Pons (tissue), 1 donor: ENCODE measurements at regions not wholly inside any gene's neighbourhood (a gene's known extent, or its start where the extent isn't known, plus 50 kb on each side); places are given as distances from the start of the nearest gene placed in this dataset.

Experiments used
- DNase-seq: peaks from one replicate; pipeline ENCODE4 v3.0.0-alpha.2; 2016; ENCODE audit warnings: low spot score

- no peak for DNase-seq
Observed at GRCh38 chr7:84546403-84546802, 351.8 kb upstream of the SEMA3A start.

DNA sequence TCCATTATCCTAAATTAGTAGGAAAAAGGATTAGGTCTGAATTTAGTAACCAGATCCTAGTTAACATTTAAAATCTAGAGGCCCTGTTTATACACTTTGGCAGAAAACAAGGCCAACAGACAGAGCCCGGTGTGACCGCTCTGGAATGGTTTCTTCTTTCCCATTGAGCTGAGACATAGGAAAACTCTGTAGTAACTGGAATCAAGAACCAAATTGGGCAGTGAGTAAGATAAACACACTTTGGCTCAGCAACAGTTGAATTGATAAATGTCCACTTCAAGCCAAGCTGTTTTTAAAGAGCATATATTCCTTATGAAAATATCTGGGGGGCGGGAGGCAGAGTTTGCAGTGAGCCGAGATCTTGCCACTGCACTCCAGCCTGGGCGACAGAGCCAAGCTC, 343.7 kb upstream of the SEMA3A start:
- no peak for DNase-seq

- DNase-seq = no peak
Observed at GRCh38 chr7:84536271-84536870, 341.8 kb upstream of the SEMA3A start.

GRCh38 chr7:84535580-84536270, 341.1 kb upstream of the SEMA3A start:
- DNase-seq = no peak

- no peak for DNase-seq
Observed at GRCh38 chr7:84533182-84533581, 338.6 kb upstream of the SEMA3A start.

DNA sequence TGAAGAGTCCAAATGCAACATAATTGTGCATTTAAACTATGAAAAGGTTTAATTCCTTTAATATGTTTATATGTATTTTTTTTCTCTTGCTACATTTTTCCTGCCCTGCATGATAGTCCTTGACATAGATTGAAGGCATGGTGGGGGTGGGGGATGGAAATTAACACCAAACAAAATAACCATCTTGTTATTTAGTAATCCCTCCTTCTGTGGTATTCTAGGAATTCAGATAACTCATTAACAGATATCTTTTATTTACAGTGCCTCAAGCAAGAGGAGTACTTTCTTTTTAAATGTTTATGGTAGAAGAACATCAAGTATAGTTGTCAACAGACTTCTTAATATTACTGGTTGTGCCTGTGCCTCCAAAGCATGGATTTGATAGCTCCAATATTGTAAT, 337.6 kb upstream of the SEMA3A start:
- DNase-seq = no peak

DNA sequence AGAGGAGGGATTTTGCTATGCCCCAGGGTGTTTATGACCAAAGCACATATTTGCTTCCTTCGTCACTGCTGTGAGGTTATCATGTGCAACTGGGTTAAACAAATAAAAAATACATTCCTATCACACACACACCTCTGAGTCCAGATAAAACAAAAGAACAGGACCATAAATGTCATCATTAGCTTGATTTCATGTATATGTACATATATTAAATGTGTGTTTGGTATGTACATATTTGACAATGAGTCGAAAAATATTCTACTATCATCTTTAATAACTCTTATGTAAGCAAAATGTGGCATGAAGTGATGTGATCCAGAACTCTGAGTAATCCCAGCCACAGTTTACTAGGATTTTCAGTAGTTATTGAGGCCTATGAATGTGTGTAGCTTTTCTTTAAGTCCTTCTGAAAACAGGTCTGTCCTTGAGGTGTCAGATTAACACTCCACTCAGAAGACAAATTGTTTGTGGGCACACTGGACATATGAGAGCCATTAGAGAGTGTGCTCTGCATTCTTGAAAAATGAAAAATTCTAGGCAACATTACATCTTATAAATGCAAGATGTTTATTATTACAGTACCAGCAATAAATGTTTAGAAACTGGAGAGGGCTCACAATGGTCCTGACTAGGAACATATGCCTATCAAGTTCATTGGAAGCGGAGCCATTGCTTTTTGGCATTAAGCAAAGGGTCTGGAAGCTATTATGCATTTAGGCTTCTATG, 335.1 kb upstream of the SEMA3A start:
- no peak for DNase-seq

- no peak for DNase-seq
Observed at GRCh38 chr7:84528756-84529479, 334.3 kb upstream of the SEMA3A start.

- DNase-seq = peak; percentile 12
Observed at GRCh38 chr7:84524714-84525694, 330.4 kb upstream of the SEMA3A start.

DNA sequence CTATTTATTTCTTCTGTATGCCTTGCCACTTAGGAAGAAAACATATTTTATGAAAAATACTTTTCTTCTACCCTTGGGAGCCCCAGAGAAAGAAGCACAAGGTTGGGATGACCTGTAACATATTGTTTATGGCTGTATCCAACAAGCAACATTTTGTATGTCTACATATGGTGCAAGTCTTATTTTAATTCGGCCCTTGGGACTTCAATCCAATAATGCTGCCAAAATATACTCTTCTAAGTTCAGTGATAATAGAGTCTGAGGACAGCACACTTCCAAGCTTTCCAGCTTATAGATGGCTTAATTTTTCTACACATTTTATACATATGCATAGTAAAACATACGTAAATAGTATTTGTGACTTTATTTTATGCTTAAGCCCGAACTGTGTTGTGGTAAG, 318.5 kb upstream of the SEMA3A start:
- DNase-seq = no peak

DNA sequence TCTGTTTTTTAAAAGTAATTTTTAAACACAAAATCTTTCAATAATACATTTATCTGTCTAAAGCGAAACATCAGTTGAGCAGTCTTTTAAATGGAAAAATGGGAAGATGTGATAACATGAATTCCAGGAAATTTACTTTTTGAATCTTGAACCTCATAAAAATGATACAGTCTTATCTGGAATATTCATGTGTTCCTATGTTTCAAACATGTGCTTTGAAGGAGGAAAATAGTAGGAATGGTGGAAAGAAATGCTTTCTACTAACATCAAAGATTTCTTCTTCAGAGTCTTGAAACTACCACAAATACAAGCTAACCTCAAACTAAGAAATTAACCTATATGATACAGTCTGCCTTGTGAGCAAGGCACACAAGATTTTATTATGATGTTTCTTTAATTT, 317.5 kb upstream of the SEMA3A start:
- DNase-seq = no peak

DNA sequence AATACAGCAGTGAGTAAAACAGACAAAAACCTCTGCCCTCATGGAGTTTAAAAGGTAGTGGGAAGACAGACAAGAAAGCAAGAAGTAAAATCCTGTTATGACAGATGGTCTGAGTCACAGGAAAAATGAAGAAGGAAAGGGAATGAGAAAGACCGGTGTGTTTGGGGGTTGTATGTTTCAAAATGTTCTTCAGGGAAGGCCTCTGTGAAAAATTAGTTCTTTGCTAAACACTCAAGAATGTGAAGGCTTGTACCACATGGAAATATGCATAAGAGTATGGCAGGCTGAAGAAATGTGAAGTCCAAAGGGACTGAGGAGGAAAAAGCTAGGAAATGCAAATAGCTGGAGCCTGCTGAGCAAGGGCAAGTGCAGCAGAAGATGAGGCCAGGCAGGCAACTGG, 315.9 kb upstream of the SEMA3A start:
- no peak for DNase-seq

DNA sequence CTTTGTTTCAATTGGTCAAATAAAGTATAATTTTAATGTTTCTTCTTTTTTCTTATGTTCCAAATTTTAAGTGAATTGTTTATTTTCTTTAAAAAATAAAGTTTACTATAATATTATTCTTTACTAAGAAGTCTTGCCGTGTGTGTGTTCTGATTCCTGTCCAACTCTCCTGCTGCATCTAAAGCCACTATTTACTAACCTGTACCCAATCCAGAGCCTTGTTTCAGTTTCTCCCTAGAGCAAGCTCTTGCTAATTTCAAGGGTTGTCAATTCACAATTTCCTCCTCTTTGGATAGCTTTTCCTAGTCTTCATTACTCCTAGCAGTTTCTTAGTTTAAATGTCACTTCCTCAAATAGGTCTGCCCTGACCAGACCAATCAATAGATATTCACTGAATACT, 314.9 kb upstream of the SEMA3A start:
- no peak for DNase-seq

GRCh38 chr7:84508606-84509005, 314.0 kb upstream of the SEMA3A start:
- DNase-seq = no peak

GRCh38 chr7:84507529-84507928, 312.9 kb upstream of the SEMA3A start:
- no peak for DNase-seq

DNA sequence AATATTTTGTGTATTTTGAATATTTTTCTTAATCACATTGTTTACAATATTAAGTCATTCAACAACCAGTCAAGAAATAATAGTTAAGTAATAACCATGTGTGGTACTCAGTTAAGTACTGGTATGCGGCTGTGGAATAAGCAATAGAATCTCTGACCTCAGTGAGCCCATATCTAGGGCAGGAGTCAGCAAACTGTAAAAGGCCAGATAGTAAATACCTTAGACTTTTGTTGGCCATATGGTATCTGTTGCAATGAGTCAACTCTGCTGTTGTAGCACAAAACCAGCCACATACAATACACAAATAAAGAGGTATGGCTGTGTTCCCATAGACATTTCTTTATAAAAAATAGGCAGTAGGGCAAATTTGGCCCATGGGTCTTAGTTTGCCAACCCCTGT, 311.6 kb upstream of the SEMA3A start:
- DNase-seq = no peak

GRCh38 chr7:84502239-84502638, 307.6 kb upstream of the SEMA3A start:
- peak; percentile 25 for DNase-seq

- DNase-seq = no peak
Observed at GRCh38 chr7:84497873-84498272, 303.3 kb upstream of the SEMA3A start.

DNA sequence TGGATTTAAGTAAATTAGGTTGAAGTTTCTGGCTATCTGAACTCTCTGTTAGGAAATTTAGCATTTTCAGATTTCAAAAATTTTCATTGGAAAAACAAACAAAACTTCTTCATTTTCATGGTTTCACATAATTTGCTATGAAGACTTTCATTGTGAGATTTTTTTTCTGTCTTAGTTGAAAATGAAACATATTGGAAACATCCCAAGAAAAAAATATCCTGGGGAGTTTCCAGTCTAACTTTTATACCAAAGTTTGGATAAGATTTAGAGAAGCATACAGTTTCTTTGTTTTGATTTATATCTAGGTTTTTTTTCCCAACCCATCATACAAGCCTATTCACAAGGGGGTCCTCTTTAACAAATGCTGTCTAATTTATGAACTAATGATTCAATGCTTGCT, 300.5 kb upstream of the SEMA3A start:
- DNase-seq = no peak

DNA sequence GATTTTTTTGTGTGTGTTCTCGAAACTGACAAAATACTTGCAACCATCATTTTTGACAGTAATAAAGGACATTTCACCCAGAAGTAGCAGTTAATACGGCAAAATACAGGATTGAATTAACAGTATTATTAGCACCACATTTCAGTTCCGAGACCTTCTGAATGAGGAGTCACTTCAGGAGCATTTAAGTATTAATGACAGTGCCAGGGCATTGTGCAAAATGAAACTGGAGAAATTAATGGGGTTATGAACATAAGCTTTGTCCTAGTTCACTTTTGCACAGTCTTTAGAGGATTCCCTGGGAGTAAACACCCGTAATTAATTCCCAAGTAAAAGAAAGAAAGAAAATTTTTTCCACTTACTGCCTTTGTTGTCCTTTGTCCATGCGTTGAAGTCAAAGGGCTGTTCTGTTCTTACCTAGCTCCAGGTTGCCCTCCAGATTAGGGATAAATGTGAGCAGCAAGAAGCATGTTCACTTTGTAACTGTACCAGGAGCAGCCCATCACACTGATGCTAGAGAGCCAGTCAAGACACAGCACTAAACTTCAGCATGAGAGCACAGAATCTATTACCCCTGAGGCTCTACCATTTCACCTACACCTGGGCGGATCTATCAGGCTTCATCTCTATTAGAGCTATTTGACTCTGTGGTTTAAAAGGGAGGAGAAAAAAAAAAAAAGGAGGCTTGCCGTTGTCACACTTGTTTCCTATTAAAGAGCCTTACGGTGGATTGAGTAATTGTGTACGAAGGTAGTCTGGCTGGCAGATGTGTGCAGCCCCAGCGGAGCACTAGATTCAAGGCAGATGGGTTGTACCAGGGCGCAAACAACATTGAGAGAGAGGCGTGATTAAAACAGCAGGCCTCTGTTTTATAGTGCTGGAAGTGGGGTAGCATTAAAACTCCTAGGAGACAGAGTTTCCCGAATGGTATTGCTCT, 297.8 kb upstream of the SEMA3A start:
- DNase-seq = no peak
